ENCODE measurements at regions not wholly inside any gene's neighbourhood (a gene's known extent, or its start where the extent isn't known, plus 50 kb on each side); places are given as distances from the start of the nearest gene placed in this dataset.
A peak's percentile ranks its signal among the peaks of the same experiment; 100 is the strongest.
"Not testable (repeated sequence)": the region's sequence is repeated elsewhere in the genome, so short reads cannot be mapped to it uniquely, and the experiment has no call there.

DNA sequence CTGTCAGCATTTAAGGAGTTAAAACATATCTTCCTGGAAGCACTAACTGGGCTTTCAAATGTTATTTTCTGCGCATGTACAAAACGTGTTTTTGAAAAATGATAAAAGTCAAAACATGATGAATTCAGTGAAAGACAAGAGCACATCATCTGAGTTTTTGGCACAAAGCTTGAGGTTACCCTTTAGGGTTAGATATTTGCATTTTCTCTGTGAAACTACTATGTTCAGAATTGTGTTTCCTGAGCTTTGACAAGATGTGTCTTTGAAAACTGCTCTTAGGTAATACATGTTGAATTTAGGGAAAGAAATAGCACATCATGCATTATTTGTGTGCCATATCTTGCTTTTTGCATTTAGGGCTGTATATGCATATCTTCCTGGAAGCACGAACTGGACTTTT is 79.0 kb downstream of the ASCL4 start:
- H3K4me3 ChIP-seq (ENCODE audit: low read depth, low read length) = no peak overlapping the region
- H3K4me1 ChIP-seq (ENCODE audit: control insufficient read depth, insufficient read depth, low read length) = no peaks in the 10 kb centered on the region
- H3K36me3 ChIP-seq (ENCODE audit: control insufficient read depth, insufficient read depth, low read length) = no peaks in the 10 kb centered on the region
- H3K9ac ChIP-seq (ENCODE audit: low read length) = no peak overlapping the region
- no peak overlapping the region for H3K27ac ChIP-seq (ENCODE audit: low read depth, low read length)
- peaks cover 3% of the 10 kb centered on the region; the same call in 1 of the 2 replicates for H3K9me3 ChIP-seq (ENCODE audit: control insufficient read depth, insufficient read depth, low read depth, low read length)
- H3K27me3 ChIP-seq (ENCODE audit: control insufficient read depth, insufficient read depth, low read length) = peaks cover 25% of the 10 kb centered on the region

- Histone ChIP-seq H3K4me1 (ENCODE audit: control insufficient read depth, insufficient read depth, low read length) (no peaks in the 10 kb centered on the region), H3K27me3 (ENCODE audit: control insufficient read depth, insufficient read depth, low read length) (peaks cover 28% of the 10 kb centered on the region; the same call in 1 of the 2 replicates)
These were observed 81.0 kb downstream of the ASCL4 start for GRCh38 chr12:107855471-107855870.

GRCh38 chr12:107856096-107856495 is 81.6 kb downstream of the ASCL4 start:
- no peak overlapping the region for H3K4me3 ChIP-seq (ENCODE audit: low read depth, low read length)
- H3K27ac ChIP-seq (ENCODE audit: low read depth, low read length) = no peak overlapping the region
- H3K4me1 ChIP-seq (ENCODE audit: control insufficient read depth, insufficient read depth, low read length) = no peaks in the 10 kb centered on the region
- H3K9me3 ChIP-seq (ENCODE audit: control insufficient read depth, insufficient read depth, low read depth, low read length) = no peaks in the 10 kb centered on the region
- H3K27me3 ChIP-seq (ENCODE audit: control insufficient read depth, insufficient read depth, low read length) = peaks cover 30% of the 10 kb centered on the region
- no peak overlapping the region for H3K9ac ChIP-seq (ENCODE audit: low read length)
- no peaks in the 10 kb centered on the region for H3K36me3 ChIP-seq (ENCODE audit: control insufficient read depth, insufficient read depth, low read length)

More at GRCh38 chr12:107855471-107855870, 81.0 kb downstream of the ASCL4 start:
- H3K4me3 ChIP-seq (ENCODE audit: low read depth, low read length) = no peak overlapping the region
- H3K36me3 ChIP-seq (ENCODE audit: control insufficient read depth, insufficient read depth, low read length) = no peaks in the 10 kb centered on the region
- H3K9me3 ChIP-seq (ENCODE audit: control insufficient read depth, insufficient read depth, low read depth, low read length) = no peaks in the 10 kb centered on the region
- no peak overlapping the region for H3K27ac ChIP-seq (ENCODE audit: low read depth, low read length)
- H3K9ac ChIP-seq (ENCODE audit: low read length) = no peak overlapping the region

- no peaks in the 10 kb centered on the region for H3K4me1 ChIP-seq (ENCODE audit: control insufficient read depth, insufficient read depth, low read length)
- H3K4me3 ChIP-seq (ENCODE audit: low read depth, low read length) = no peak overlapping the region
- H3K36me3 ChIP-seq (ENCODE audit: control insufficient read depth, insufficient read depth, low read length) = no peaks in the 10 kb centered on the region
- peaks cover 38% of the 10 kb centered on the region for H3K27me3 ChIP-seq (ENCODE audit: control insufficient read depth, insufficient read depth, low read length)
- no peak overlapping the region for H3K9ac ChIP-seq (ENCODE audit: low read length)
- no peaks in the 10 kb centered on the region for H3K9me3 ChIP-seq (ENCODE audit: control insufficient read depth, insufficient read depth, low read depth, low read length)
- no peak overlapping the region for H3K27ac ChIP-seq (ENCODE audit: low read depth, low read length)
These were observed 82.7 kb downstream of the ASCL4 start for GRCh38 chr12:107857191-107857590.

GRCh38 chr12:107859367-107859766 is 84.9 kb downstream of the ASCL4 start:
- H3K9ac ChIP-seq (ENCODE audit: low read length) = no peak overlapping the region
- H3K9me3 ChIP-seq (ENCODE audit: control insufficient read depth, insufficient read depth, low read depth, low read length) = no peaks in the 10 kb centered on the region
- H3K4me3 ChIP-seq (ENCODE audit: low read depth, low read length) = no peak overlapping the region
- peaks cover 59% of the 10 kb centered on the region for H3K27me3 ChIP-seq (ENCODE audit: control insufficient read depth, insufficient read depth, low read length)
- H3K4me1 ChIP-seq (ENCODE audit: control insufficient read depth, insufficient read depth, low read length) = no peaks in the 10 kb centered on the region
- no peaks in the 10 kb centered on the region for H3K36me3 ChIP-seq (ENCODE audit: control insufficient read depth, insufficient read depth, low read length)
- H3K27ac ChIP-seq (ENCODE audit: low read depth, low read length) = no peak overlapping the region

DNA sequence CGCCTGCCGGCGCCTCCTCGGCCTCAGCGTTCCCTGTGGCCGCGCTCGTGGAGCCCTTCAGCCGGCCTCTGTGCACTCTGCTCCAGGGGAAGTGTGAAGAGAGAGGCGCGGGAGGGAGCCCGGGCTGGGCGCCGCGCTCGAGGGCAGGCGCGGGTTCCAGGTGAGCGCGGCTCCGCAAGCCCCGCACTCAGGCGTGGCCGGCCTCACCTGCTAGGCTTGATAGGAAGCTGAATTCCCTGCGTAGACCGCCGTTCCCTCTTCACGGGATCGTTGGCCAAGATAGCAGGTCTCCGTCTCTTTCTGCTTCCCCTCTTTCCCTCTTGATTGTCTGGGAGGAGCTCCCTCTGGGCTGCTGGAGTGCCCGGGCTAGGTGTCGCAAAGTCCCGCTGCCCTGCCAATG is 89.7 kb downstream of the ASCL4 start:
- Histone ChIP-seq H3K4me3 (ENCODE audit: low read depth, low read length) (peak overlapping the region; percentile 65), H3K9me3 (ENCODE audit: control insufficient read depth, insufficient read depth, low read depth, low read length) (no peaks in the 10 kb centered on the region), H3K27me3 (ENCODE audit: control insufficient read depth, insufficient read depth, low read length) (peaks cover 66% of the 10 kb centered on the region), H3K9ac (ENCODE audit: low read length) (no peak overlapping the region), H3K27ac (ENCODE audit: low read depth, low read length) (no peak overlapping the region), H3K4me1 (ENCODE audit: control insufficient read depth, insufficient read depth, low read length) (no peaks in the 10 kb centered on the region), H3K36me3 (ENCODE audit: control insufficient read depth, insufficient read depth, low read length) (no peaks in the 10 kb centered on the region)

DNA sequence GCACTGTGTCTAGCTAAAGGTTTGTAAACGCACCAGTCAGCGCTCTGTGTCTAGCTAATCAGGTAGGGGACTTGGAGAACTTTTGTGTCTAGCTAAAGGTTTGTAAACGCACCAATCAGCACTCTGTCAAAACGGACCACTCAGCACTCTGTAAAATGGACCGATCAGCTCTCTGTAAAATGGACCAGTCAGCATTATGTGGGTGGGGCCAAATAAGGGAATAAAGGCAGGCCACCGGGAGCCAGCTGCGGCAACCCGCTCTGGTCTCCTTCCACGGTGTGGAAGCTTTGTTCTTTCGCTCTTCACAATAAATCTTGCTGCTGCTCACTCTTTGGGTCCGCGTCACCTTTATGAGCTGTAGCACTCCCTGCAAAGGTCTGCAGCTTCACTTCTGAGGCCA is 90.2 kb downstream of the ASCL4 start:
- not testable (repeated sequence) for H3K9me3 ChIP-seq (ENCODE audit: control insufficient read depth, insufficient read depth, low read depth, low read length); H3K4me1 ChIP-seq (ENCODE audit: control insufficient read depth, insufficient read depth, low read length); H3K9ac ChIP-seq (ENCODE audit: low read length); H3K27ac ChIP-seq (ENCODE audit: low read depth, low read length); H3K36me3 ChIP-seq (ENCODE audit: control insufficient read depth, insufficient read depth, low read length)
- peaks cover 65% of the 10 kb centered on the region for H3K27me3 ChIP-seq (ENCODE audit: control insufficient read depth, insufficient read depth, low read length)
- H3K4me3 ChIP-seq (ENCODE audit: low read depth, low read length) = peak overlapping the region; percentile 65

- Histone ChIP-seq H3K9ac (ENCODE audit: low read length) (no peak overlapping the region), H3K27me3 (ENCODE audit: control insufficient read depth, insufficient read depth, low read length) (peaks cover 37% of the 10 kb centered on the region; the same call in 1 of the 2 replicates)
These were observed 98.7 kb downstream of the ASCL4 start for GRCh38 chr12:107873223-107873622.

GRCh38 chr12:107875786-107876185 is 101.3 kb downstream of the ASCL4 start:
- H3K9ac ChIP-seq (ENCODE audit: low read length) = no peak overlapping the region
- no peaks in the 10 kb centered on the region for H3K9me3 ChIP-seq (ENCODE audit: control insufficient read depth, insufficient read depth, low read depth, low read length)
- no peak overlapping the region for H3K4me3 ChIP-seq (ENCODE audit: low read depth, low read length)
- peaks cover 25% of the 10 kb centered on the region; the same call in 1 of the 2 replicates for H3K27me3 ChIP-seq (ENCODE audit: control insufficient read depth, insufficient read depth, low read length)
- no peak overlapping the region for H3K27ac ChIP-seq (ENCODE audit: low read depth, low read length)
- no peaks in the 10 kb centered on the region for H3K36me3 ChIP-seq (ENCODE audit: control insufficient read depth, insufficient read depth, low read length)
- no peaks in the 10 kb centered on the region for H3K4me1 ChIP-seq (ENCODE audit: control insufficient read depth, insufficient read depth, low read length)

More at GRCh38 chr12:107873223-107873622, 98.7 kb downstream of the ASCL4 start:
- no peaks in the 10 kb centered on the region for H3K36me3 ChIP-seq (ENCODE audit: control insufficient read depth, insufficient read depth, low read length)
- no peak overlapping the region for H3K27ac ChIP-seq (ENCODE audit: low read depth, low read length)
- no peaks in the 10 kb centered on the region for H3K9me3 ChIP-seq (ENCODE audit: control insufficient read depth, insufficient read depth, low read depth, low read length)
- H3K4me1 ChIP-seq (ENCODE audit: control insufficient read depth, insufficient read depth, low read length) = no peaks in the 10 kb centered on the region
- H3K4me3 ChIP-seq (ENCODE audit: low read depth, low read length) = no peak overlapping the region

DNA sequence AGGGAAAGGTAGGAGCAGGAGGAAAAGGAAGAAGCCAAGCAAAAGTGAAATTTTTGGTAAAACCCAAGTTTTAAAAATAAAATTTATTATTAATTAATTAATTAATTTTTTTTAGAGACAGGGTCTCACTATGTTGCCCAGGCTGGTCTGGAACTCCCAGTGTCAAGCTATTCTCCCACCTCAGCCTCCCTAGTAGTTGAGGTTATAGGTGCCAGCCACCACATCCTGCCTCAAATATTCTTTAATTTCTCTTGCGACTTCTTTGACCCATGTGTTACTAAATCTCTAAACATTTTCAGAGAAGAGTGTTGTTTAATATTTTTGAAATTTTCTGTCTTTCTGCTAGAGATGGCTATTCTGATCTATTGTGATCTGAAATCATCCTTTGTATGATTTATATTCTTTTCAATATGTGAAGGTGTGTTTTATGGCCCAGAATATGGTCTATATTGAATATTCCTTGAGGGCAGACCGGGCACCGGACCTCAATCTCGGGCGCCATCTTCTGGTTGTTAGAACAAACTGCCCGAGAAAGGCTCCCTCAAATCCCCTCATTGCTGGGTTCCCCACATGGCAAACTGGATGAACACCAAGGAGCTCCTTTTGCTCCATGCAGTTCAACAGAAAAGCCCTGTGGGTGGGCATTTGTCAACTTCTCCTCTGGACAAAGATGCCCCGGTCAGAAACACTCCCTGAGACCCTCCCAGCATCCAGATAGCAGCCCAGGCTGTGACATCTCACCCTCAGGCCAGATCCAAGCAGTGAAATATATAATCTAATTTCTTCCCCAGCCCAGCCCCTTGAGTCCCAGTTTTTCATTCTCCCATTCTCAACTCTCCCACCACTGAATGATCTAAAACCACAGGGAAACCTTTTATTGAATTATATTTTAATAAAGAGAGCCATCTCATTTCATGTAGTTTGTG is 110.5 kb downstream of the ASCL4 start:
- Histone ChIP-seq H3K36me3 (ENCODE audit: control insufficient read depth, insufficient read depth, low read length) (no peaks in the 10 kb centered on the region), H3K27ac (ENCODE audit: low read depth, low read length) (no peak overlapping the region), H3K9me3 (ENCODE audit: control insufficient read depth, insufficient read depth, low read depth, low read length) (no peaks in the 10 kb centered on the region), H3K4me1 (ENCODE audit: control insufficient read depth, insufficient read depth, low read length) (no peaks in the 10 kb centered on the region), H3K27me3 (ENCODE audit: control insufficient read depth, insufficient read depth, low read length) (no peaks in the 10 kb centered on the region; the same call in 1 of the 2 replicates), H3K4me3 (ENCODE audit: low read depth, low read length) (no peak overlapping the region), H3K9ac (ENCODE audit: low read length) (no peak overlapping the region)

DNA sequence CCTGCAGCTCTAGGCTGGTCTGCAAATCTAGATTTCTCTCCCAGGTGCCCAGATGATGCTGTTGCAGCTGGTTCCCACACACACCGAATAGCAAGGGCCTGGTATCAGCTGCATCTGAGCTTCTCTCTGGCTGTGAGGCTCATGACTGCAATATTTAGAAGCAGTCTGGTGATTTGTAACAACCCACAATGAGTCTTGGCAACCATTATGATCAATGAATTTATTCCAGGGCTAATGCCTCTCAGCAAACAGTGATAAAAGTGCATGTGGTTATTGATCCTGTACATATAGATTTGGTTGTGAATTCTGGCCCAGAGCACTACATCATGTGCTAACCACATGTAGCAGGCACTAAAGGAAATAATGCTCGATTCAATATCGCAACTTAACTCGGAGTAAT is 114.3 kb downstream of the ASCL4 start:
- H3K9ac ChIP-seq (ENCODE audit: low read length) = no peak overlapping the region
- no peaks in the 10 kb centered on the region for H3K36me3 ChIP-seq (ENCODE audit: control insufficient read depth, insufficient read depth, low read length)
- H3K9me3 ChIP-seq (ENCODE audit: control insufficient read depth, insufficient read depth, low read depth, low read length) = no peaks in the 10 kb centered on the region
- no peaks in the 10 kb centered on the region; the same call in 1 of the 2 replicates for H3K27me3 ChIP-seq (ENCODE audit: control insufficient read depth, insufficient read depth, low read length)
- H3K27ac ChIP-seq (ENCODE audit: low read depth, low read length) = no peak overlapping the region
- H3K4me1 ChIP-seq (ENCODE audit: control insufficient read depth, insufficient read depth, low read length) = no peaks in the 10 kb centered on the region
- H3K4me3 ChIP-seq (ENCODE audit: low read depth, low read length) = no peak overlapping the region
